ENCODE measurements at regions not wholly inside any gene's neighbourhood (a gene's known extent, or its start where the extent isn't known, plus 50 kb on each side); places are given as distances from the start of the nearest gene placed in this dataset.

GRCh38 chr13:50101590-50101989 is 86.3 kb downstream of the KCNRG start:
- TF ChIP-seq EZH2 (IDR thresholded peaks at IDR 0.05; ENCODE audit: low read length, missing control alignments) (no peak), CTCF (conservative IDR thresholded peaks at IDR 0.05 in 1 of 2, IDR thresholded peaks at IDR 0.05 in 1 of 2; ENCODE audit: low read depth in 1 of 2, low read length in 2 of 2) (no peak)
- H3K4me1 ChIP-seq (ENCODE audit: control insufficient read depth, extremely low read depth, insufficient read depth, low read length), result no peaks in the 10 kb centered on the region
- no peak overlapping the region for H3K27ac ChIP-seq (ENCODE audit: insufficient read depth, low read length)
- no peaks in the 10 kb centered on the region for H3K36me3 ChIP-seq (ENCODE audit: control insufficient read depth, insufficient read depth, low read length)
- H2AFZ ChIP-seq (ENCODE audit: low read length), result no peak overlapping the region
- no peaks in the 10 kb centered on the region for H3K27me3 ChIP-seq (ENCODE audit: control insufficient read depth, insufficient read depth, low read length)
- no peak overlapping the region for H3K9ac ChIP-seq (ENCODE audit: insufficient read depth, low read length)
- no peaks in the 10 kb centered on the region for H3K9me3 ChIP-seq (ENCODE audit: control insufficient read depth, insufficient read depth, low read depth, low read length)
- H3K4me3 ChIP-seq (replicated peaks in 1 of 4; ENCODE audit: control extremely low read depth in 1 of 4, insufficient read depth in 1 of 4, low read depth in 3 of 4, low read length in 4 of 4), result no peak overlapping the region
- DNase-seq (ENCODE audit: low read depth in 2 of 2), result no peak
- peaks cover 10% of the 10 kb centered on the region for H3K79me2 ChIP-seq (ENCODE audit: control insufficient read depth, insufficient read depth, low read length)
- no peaks in the 10 kb centered on the region for H4K20me1 ChIP-seq (ENCODE audit: control insufficient read depth, extremely low read depth, insufficient read depth, low read length)
- H3K4me2 ChIP-seq (ENCODE audit: extremely low read depth, insufficient read depth, low read length), result no peak overlapping the region

GRCh38 chr13:50104493-50104892 is 89.2 kb downstream of the KCNRG start:
- no peak for TF ChIP-seq EZH2 (IDR thresholded peaks at IDR 0.05; ENCODE audit: low read length, missing control alignments)
- TF ChIP-seq CTCF (conservative IDR thresholded peaks at IDR 0.05 in 1 of 2, IDR thresholded peaks at IDR 0.05 in 1 of 2; ENCODE audit: low read depth in 1 of 2, low read length in 2 of 2), result no peak

GRCh38 chr13:50106559-50106958 is 91.3 kb downstream of the KCNRG start:
- H3K79me2 ChIP-seq (ENCODE audit: control insufficient read depth, insufficient read depth, low read length), result peaks cover 3% of the 10 kb centered on the region
- no peaks in the 10 kb centered on the region for H3K27me3 ChIP-seq (ENCODE audit: control insufficient read depth, insufficient read depth, low read length)
- no peak for TF ChIP-seq CTCF (conservative IDR thresholded peaks at IDR 0.05 in 1 of 2, IDR thresholded peaks at IDR 0.05 in 1 of 2; ENCODE audit: low read depth in 1 of 2, low read length in 2 of 2)
- no peak for TF ChIP-seq EZH2 (IDR thresholded peaks at IDR 0.05; ENCODE audit: low read length, missing control alignments)
- no peak overlapping the region for H3K4me3 ChIP-seq (replicated peaks in 1 of 4; ENCODE audit: control extremely low read depth in 1 of 4, insufficient read depth in 1 of 4, low read depth in 3 of 4, low read length in 4 of 4)
- H3K9ac ChIP-seq (ENCODE audit: insufficient read depth, low read length), result no peak overlapping the region
- H4K20me1 ChIP-seq (ENCODE audit: control insufficient read depth, extremely low read depth, insufficient read depth, low read length), result no peaks in the 10 kb centered on the region
- H3K9me3 ChIP-seq (ENCODE audit: control insufficient read depth, insufficient read depth, low read depth, low read length), result no peaks in the 10 kb centered on the region
- no peak overlapping the region for H3K4me2 ChIP-seq (ENCODE audit: extremely low read depth, insufficient read depth, low read length)
- no peaks in the 10 kb centered on the region for H3K4me1 ChIP-seq (ENCODE audit: control insufficient read depth, extremely low read depth, insufficient read depth, low read length)
- no peaks in the 10 kb centered on the region for H3K36me3 ChIP-seq (ENCODE audit: control insufficient read depth, insufficient read depth, low read length)
- no peak overlapping the region for H3K27ac ChIP-seq (ENCODE audit: insufficient read depth, low read length)
- H2AFZ ChIP-seq (ENCODE audit: low read length), result no peak overlapping the region
- DNase-seq (ENCODE audit: low read depth in 2 of 2), result no peak

More at GRCh38 chr13:50104493-50104892, 89.2 kb downstream of the KCNRG start:
- Histone ChIP-seq H3K79me2 (ENCODE audit: control insufficient read depth, insufficient read depth, low read length) (peaks cover 7% of the 10 kb centered on the region), H3K9ac (ENCODE audit: insufficient read depth, low read length) (no peak overlapping the region), H3K4me1 (ENCODE audit: control insufficient read depth, extremely low read depth, insufficient read depth, low read length) (no peaks in the 10 kb centered on the region), H3K27me3 (ENCODE audit: control insufficient read depth, insufficient read depth, low read length) (no peaks in the 10 kb centered on the region), H3K27ac (ENCODE audit: insufficient read depth, low read length) (no peak overlapping the region), H3K36me3 (ENCODE audit: control insufficient read depth, insufficient read depth, low read length) (no peaks in the 10 kb centered on the region), H4K20me1 (ENCODE audit: control insufficient read depth, extremely low read depth, insufficient read depth, low read length) (no peaks in the 10 kb centered on the region), H3K4me3 (replicated peaks in 1 of 4; ENCODE audit: control extremely low read depth in 1 of 4, insufficient read depth in 1 of 4, low read depth in 3 of 4, low read length in 4 of 4) (no peak overlapping the region), H3K9me3 (ENCODE audit: control insufficient read depth, insufficient read depth, low read depth, low read length) (no peaks in the 10 kb centered on the region), H2AFZ (ENCODE audit: low read length) (no peak overlapping the region), H3K4me2 (ENCODE audit: extremely low read depth, insufficient read depth, low read length) (no peak overlapping the region)
- DNase-seq (ENCODE audit: low read depth in 2 of 2), result peak in 1 of 2 donors; percentile 66

Data from fibroblast of lung (primary cell).